Endothelial cell of umbilical vein (primary cell): ENCODE measurements at regions not wholly inside any gene's neighbourhood (a gene's known extent, or its start where the extent isn't known, plus 50 kb on each side); places are given as distances from the start of the nearest gene placed in this dataset.

Experiments used
- EZH2 ChIP-seq: IDR thresholded peaks from 2 replicates; pipeline ENCODE4 v1.6.1; 2012; ENCODE audit warnings: borderline replicate concordance, low read depth, mild to moderate bottlenecking, moderate library complexity, low read length, inconsistent platforms; ENCODE audit not compliant: severe bottlenecking
- JUN ChIP-seq: IDR thresholded peaks from 2 replicates; pipeline ENCODE4 v1.6.1; 2011; ENCODE audit warnings: borderline replicate concordance, low read depth; ENCODE audit not compliant: insufficient read length, insufficient read depth
- POLR2A ChIP-seq: IDR thresholded peaks from 2 replicates; pipeline ENCODE4 v1.6.1; 2012; ENCODE audit warnings: low read depth, mild to moderate bottlenecking, control low read depth, low read length
- POLR2AphosphoS5 ChIP-seq: IDR thresholded peaks from 2 replicates; pipeline ENCODE4 v1.6.1; 2012; ENCODE audit warnings: low read depth, mild to moderate bottlenecking, control low read depth, low read length, moderate library complexity; ENCODE audit not compliant: insufficient read depth
- TF ChIP-seq, protein P1 (sequence below), 2 donors: IDR thresholded peaks; 1 replicate in 1 of 2; 2 replicates in 1 of 2; pipeline ENCODE4 v1.5.1; 2011; ENCODE audit warnings: low read length in 2 of 2, mild to moderate bottlenecking in 2 of 2, moderate library complexity in 2 of 2, control low read depth in 1 of 2, inconsistent platforms in 1 of 2, low read depth in 1 of 2; ENCODE audit not compliant: insufficient read depth in 1 of 2; ENCODE audit errors: extremely low read depth in 1 of 2
- TF ChIP-seq, protein P2 (sequence below): IDR thresholded peaks from 2 replicates; pipeline ENCODE4 v1.6.1; 2011; ENCODE audit not compliant: insufficient read depth, insufficient read length

DNA sequence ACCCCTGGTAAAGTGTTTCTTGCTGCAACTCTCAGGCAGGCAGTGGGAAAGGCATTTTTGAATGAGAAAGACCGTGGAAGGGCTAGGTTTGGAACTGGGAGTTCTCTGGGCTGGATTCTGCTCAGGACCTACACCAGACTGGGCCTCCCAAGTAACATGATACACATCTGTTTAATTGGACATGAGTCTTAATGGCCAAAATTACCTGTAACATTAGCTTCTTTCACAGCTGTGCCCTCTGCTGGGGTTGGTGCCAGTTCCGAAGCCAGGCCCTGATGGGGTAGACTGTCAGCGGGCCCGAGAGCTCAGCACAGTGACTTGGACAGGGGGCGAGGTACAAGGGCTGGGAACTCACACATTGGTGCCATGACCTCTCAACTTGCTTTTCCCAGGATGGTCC is 118.9 kb upstream of the IRX3 start:
- TF ChIP-seq POLR2A (no peak), EZH2 (no peak), JUN (no peak), POLR2AphosphoS5 (no peak)
- TF ChIP-seq, protein P1, sequence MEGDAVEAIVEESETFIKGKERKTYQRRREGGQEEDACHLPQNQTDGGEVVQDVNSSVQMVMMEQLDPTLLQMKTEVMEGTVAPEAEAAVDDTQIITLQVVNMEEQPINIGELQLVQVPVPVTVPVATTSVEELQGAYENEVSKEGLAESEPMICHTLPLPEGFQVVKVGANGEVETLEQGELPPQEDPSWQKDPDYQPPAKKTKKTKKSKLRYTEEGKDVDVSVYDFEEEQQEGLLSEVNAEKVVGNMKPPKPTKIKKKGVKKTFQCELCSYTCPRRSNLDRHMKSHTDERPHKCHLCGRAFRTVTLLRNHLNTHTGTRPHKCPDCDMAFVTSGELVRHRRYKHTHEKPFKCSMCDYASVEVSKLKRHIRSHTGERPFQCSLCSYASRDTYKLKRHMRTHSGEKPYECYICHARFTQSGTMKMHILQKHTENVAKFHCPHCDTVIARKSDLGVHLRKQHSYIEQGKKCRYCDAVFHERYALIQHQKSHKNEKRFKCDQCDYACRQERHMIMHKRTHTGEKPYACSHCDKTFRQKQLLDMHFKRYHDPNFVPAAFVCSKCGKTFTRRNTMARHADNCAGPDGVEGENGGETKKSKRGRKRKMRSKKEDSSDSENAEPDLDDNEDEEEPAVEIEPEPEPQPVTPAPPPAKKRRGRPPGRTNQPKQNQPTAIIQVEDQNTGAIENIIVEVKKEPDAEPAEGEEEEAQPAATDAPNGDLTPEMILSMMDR (IDR thresholded peaks at IDR 0.05; ENCODE audit: extremely low read depth in 1 of 2, insufficient read depth in 1 of 2, low read depth in 1 of 2, low read length in 2 of 2): no peak
- TF ChIP-seq, protein P2, sequence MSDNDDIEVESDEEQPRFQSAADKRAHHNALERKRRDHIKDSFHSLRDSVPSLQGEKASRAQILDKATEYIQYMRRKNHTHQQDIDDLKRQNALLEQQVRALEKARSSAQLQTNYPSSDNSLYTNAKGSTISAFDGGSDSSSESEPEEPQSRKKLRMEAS: no peak
